ENCODE measurements at regions not wholly inside any gene's neighbourhood (a gene's known extent, or its start where the extent isn't known, plus 50 kb on each side); places are given as distances from the start of the nearest gene placed in this dataset.

GRCh38 chr5:67413721-67414120 lies 217.1 kb upstream of the CD180 start:
- Histone ChIP-seq H3K36me3 (ENCODE audit: control insufficient read depth in 2 of 2, extremely low read depth in 1 of 2, insufficient read depth in 2 of 2, low read length in 2 of 2) (no peaks in the 10 kb centered on the region), H3K9ac (ENCODE audit: control insufficient read depth, extremely low read depth, insufficient read depth, low read length) (no peak overlapping the region), H3K4me1 (ENCODE audit: control insufficient read depth, extremely low read depth, insufficient read depth, low read length) (no peaks in the 10 kb centered on the region), H3K4me3 (ENCODE audit: control insufficient read depth in 2 of 3, extremely low read depth in 1 of 3, insufficient read depth in 2 of 3, low read depth in 1 of 3, low read length in 3 of 3) (no peak overlapping the region), H3K9me3 (ENCODE audit: control insufficient read depth, low read depth, low read length) (no peaks in the 10 kb centered on the region), H3K4me2 (ENCODE audit: control insufficient read depth, extremely low read depth, insufficient read depth, low read depth, low read length) (no peak overlapping the region), H2AFZ (ENCODE audit: control insufficient read depth, low read length) (no peak overlapping the region), H3K27ac (ENCODE audit: control insufficient read depth, insufficient read depth, low read length) (no peak overlapping the region), H3K9me1 (ENCODE audit: control insufficient read depth, extremely low read depth, insufficient read depth, low read length) (no peaks in the 10 kb centered on the region), H4K20me1 (ENCODE audit: control insufficient read depth, extremely low read depth, insufficient read depth, low read length) (no peaks in the 10 kb centered on the region), H3K27me3 (ENCODE audit: control insufficient read depth, extremely low read depth, insufficient read depth, low read length) (no peaks in the 10 kb centered on the region), H3K79me2 (ENCODE audit: control insufficient read depth, insufficient read depth, low read length) (no peaks in the 10 kb centered on the region)
- dilution Hi-C loops (cut with MboI; ENCODE audit: extremely low pct_ligation_motif_present, low sequenced_read_pairs): no loop called here
- FAIRE-seq (no peak), DNase-seq (ENCODE audit: low read depth, low spot score) (no peak)
- no peak for TF ChIP-seq CTCF (optimal IDR thresholded peaks at IDR 0.05 in 1 of 3, IDR thresholded peaks at IDR 0.05 in 1 of 3, conservative IDR thresholded peaks at IDR 0.05 in 1 of 3; ENCODE audit: extremely low read depth in 1 of 3, insufficient read depth in 2 of 3, low read length in 3 of 3)
- TF ChIP-seq EZH2 (IDR thresholded peaks at IDR 0.05; ENCODE audit: low read length): no peak

- no peak overlapping the region for H3K27ac ChIP-seq (ENCODE audit: control insufficient read depth, insufficient read depth, low read length)
- H3K4me3 ChIP-seq (ENCODE audit: control insufficient read depth in 2 of 3, extremely low read depth in 1 of 3, insufficient read depth in 2 of 3, low read depth in 1 of 3, low read length in 3 of 3): no peak overlapping the region
Observed at GRCh38 chr5:67409126-67409777, 212.7 kb upstream of the CD180 start.

More at GRCh38 chr5:67409126-67409777, 212.7 kb upstream of the CD180 start:
- H3K36me3 ChIP-seq (ENCODE audit: control insufficient read depth in 2 of 2, extremely low read depth in 1 of 2, insufficient read depth in 2 of 2, low read length in 2 of 2): no peaks in the 10 kb centered on the region
- no peaks in the 10 kb centered on the region for H3K9me3 ChIP-seq (ENCODE audit: control insufficient read depth, low read depth, low read length)
- no peaks in the 10 kb centered on the region for H3K79me2 ChIP-seq (ENCODE audit: control insufficient read depth, insufficient read depth, low read length)
- H3K9ac ChIP-seq (ENCODE audit: control insufficient read depth, extremely low read depth, insufficient read depth, low read length): no peak overlapping the region
- peaks cover 5% of the 10 kb centered on the region for H3K4me1 ChIP-seq (ENCODE audit: control insufficient read depth, extremely low read depth, insufficient read depth, low read length)
- H2AFZ ChIP-seq (ENCODE audit: control insufficient read depth, low read length): no peak overlapping the region
- dilution Hi-C loops (cut with MboI; ENCODE audit: extremely low pct_ligation_motif_present, low sequenced_read_pairs): no loop called here
- FAIRE-seq: no peak
- no peaks in the 10 kb centered on the region for H3K27me3 ChIP-seq (ENCODE audit: control insufficient read depth, extremely low read depth, insufficient read depth, low read length)
- TF ChIP-seq CTCF (optimal IDR thresholded peaks at IDR 0.05 in 1 of 3, IDR thresholded peaks at IDR 0.05 in 1 of 3, conservative IDR thresholded peaks at IDR 0.05 in 1 of 3; ENCODE audit: extremely low read depth in 1 of 3, insufficient read depth in 2 of 3, low read length in 3 of 3) (no peak), EZH2 (IDR thresholded peaks at IDR 0.05; ENCODE audit: low read length) (no peak)
- DNase-seq (ENCODE audit: low read depth, low spot score): no peak
- H3K9me1 ChIP-seq (ENCODE audit: control insufficient read depth, extremely low read depth, insufficient read depth, low read length): no peaks in the 10 kb centered on the region
- H4K20me1 ChIP-seq (ENCODE audit: control insufficient read depth, extremely low read depth, insufficient read depth, low read length): no peaks in the 10 kb centered on the region
- H3K4me2 ChIP-seq (ENCODE audit: control insufficient read depth, extremely low read depth, insufficient read depth, low read depth, low read length): no peak overlapping the region
